ENCODE measurements at regions not wholly inside any gene's neighbourhood (a gene's known extent, or its start where the extent isn't known, plus 50 kb on each side); places are given as distances from the start of the nearest gene placed in this dataset.

DNA sequence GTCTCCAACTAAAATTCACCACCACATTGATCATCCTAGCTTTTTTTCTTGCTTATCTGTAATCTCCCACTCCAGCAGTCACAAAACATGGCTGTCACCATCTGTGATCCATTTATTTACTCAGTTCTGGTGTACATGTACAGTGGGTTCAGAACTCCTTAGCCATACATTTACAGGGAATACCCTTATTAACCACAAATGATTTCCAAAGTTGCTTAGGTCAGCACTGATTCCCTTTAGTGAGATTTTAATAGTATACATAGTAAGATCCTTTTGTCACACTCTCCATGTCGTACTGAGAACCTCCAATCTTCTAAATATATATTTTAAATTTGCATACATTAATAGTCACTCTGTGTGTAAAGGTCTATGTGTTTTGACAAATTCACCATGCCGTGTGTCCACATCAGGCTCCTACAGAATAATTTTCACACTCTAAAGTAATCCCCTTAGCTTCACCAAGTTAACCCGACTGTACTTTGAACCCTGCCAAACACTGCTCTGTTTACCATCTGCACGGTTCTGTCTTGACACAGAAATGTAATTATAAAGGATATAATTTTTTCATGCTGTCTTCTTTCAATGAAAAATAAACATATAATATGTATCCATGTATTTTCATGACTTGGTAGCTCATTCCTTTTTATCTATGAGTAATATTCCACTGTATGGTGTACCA lies 473.6 kb upstream of the ZP4 start:
- DNase-seq (ENCODE audit: low read depth, low spot score): peak; percentile 26
- Histone ChIP-seq H3K27ac (peak overlapping the region; percentile 48; the same call in 1 of the 2 replicates), H3K4me3 (peak overlapping the region; percentile 44), H3K9ac (ENCODE audit: insufficient read length) (no peak overlapping the region), H3K36me3 (ENCODE audit: insufficient read depth, low read length) (no peaks in the 10 kb centered on the region), H3K9me3 (ENCODE audit: low read depth, low read length) (no peaks in the 10 kb centered on the region)
- TF ChIP-seq FOXP2 (optimal IDR thresholded peaks at IDR 0.05; ENCODE audit: control extremely low read depth, extremely low read length, insufficient read depth) (no peak), POLR2AphosphoS5 (IDR thresholded peaks at IDR 0.05; ENCODE audit: borderline replicate concordance, low read depth, low read length) (no peak), EZH2 (IDR thresholded peaks at IDR 0.05) (no peak)

GRCh38 chr1:238360474-238360873 lies 469.8 kb upstream of the ZP4 start:
- DNase-seq (ENCODE audit: low read depth, low spot score): no peak
- TF ChIP-seq FOXP2 (optimal IDR thresholded peaks at IDR 0.05; ENCODE audit: control extremely low read depth, extremely low read length, insufficient read depth) (no peak), POLR2AphosphoS5 (IDR thresholded peaks at IDR 0.05; ENCODE audit: borderline replicate concordance, low read depth, low read length) (no peak), EZH2 (IDR thresholded peaks at IDR 0.05) (no peak)
- no peak overlapping the region for H3K27ac ChIP-seq
- H3K4me3 ChIP-seq: no peak overlapping the region
- no peak overlapping the region for H3K9ac ChIP-seq (ENCODE audit: insufficient read length)
- no peaks in the 10 kb centered on the region for H3K36me3 ChIP-seq (ENCODE audit: insufficient read depth, low read length)
- no peaks in the 10 kb centered on the region for H3K9me3 ChIP-seq (ENCODE audit: low read depth, low read length)

- Histone ChIP-seq H3K27ac (no peak overlapping the region), H3K9me3 (ENCODE audit: low read depth, low read length) (no peaks in the 10 kb centered on the region), H3K4me3 (no peak overlapping the region), H3K36me3 (ENCODE audit: insufficient read depth, low read length) (no peaks in the 10 kb centered on the region), H3K9ac (ENCODE audit: insufficient read length) (no peak overlapping the region)
- no peak for DNase-seq (ENCODE audit: low read depth, low spot score)
- no peak for TF ChIP-seq POLR2AphosphoS5 (IDR thresholded peaks at IDR 0.05; ENCODE audit: borderline replicate concordance, low read depth, low read length)
- TF ChIP-seq FOXP2 (optimal IDR thresholded peaks at IDR 0.05; ENCODE audit: control extremely low read depth, extremely low read length, insufficient read depth): no peak
- TF ChIP-seq EZH2 (IDR thresholded peaks at IDR 0.05): no peak
Observed at GRCh38 chr1:238350471-238350870, 459.7 kb upstream of the ZP4 start.

DNA sequence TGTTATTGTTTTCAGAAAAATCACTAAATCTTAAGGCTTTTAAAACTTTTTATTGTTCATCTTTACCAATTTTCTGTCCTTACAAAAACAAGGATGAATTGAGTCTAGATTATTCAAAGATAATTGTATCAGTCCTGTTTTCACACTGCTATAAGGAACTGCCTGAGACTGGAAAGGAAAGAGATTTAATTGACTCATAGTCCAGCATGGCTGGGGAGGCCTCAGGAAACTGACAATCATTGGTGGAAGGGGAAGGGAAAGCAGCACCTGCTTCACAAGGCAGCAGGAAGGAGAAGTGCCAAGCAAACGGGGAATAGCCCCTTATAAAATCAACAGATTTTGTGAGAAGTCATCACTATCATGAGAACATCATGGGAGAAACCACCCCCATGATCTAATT lies 455.6 kb upstream of the ZP4 start:
- Histone ChIP-seq H3K9ac (ENCODE audit: insufficient read length) (no peak overlapping the region), H3K27ac (no peak overlapping the region), H3K9me3 (ENCODE audit: low read depth, low read length) (no peaks in the 10 kb centered on the region), H3K36me3 (ENCODE audit: insufficient read depth, low read length) (no peaks in the 10 kb centered on the region), H3K4me3 (no peak overlapping the region)
- TF ChIP-seq FOXP2 (optimal IDR thresholded peaks at IDR 0.05; ENCODE audit: control extremely low read depth, extremely low read length, insufficient read depth) (no peak), POLR2AphosphoS5 (IDR thresholded peaks at IDR 0.05; ENCODE audit: borderline replicate concordance, low read depth, low read length) (no peak), EZH2 (IDR thresholded peaks at IDR 0.05) (no peak)
- DNase-seq (ENCODE audit: low read depth, low spot score): no peak

DNA sequence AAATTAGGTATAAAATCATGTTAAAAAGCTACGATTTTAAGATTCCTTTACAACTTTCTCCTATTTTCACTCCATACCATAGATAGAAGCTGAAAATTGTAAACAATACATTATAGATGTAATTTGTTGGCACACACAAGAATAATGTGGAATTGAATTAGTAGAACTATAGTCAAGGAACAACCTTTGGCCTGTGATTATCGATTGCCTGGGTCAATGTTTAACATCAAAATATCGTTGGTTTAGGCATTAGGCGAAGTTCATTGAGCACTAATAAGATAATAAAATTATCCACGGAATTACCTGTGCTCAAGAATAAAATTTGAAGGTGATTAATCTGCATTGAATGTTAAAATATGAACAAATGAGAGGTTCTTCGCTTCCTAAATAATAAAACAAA lies 455.1 kb upstream of the ZP4 start:
- no peak for DNase-seq (ENCODE audit: low read depth, low spot score)
- no peak overlapping the region for H3K27ac ChIP-seq
- H3K9me3 ChIP-seq (ENCODE audit: low read depth, low read length): no peaks in the 10 kb centered on the region
- no peak overlapping the region for H3K9ac ChIP-seq (ENCODE audit: insufficient read length)
- H3K4me3 ChIP-seq: no peak overlapping the region
- H3K36me3 ChIP-seq (ENCODE audit: insufficient read depth, low read length): no peaks in the 10 kb centered on the region
- no peak for TF ChIP-seq FOXP2 (optimal IDR thresholded peaks at IDR 0.05; ENCODE audit: control extremely low read depth, extremely low read length, insufficient read depth)
- no peak for TF ChIP-seq POLR2AphosphoS5 (IDR thresholded peaks at IDR 0.05; ENCODE audit: borderline replicate concordance, low read depth, low read length)
- no peak for TF ChIP-seq EZH2 (IDR thresholded peaks at IDR 0.05)

DNA sequence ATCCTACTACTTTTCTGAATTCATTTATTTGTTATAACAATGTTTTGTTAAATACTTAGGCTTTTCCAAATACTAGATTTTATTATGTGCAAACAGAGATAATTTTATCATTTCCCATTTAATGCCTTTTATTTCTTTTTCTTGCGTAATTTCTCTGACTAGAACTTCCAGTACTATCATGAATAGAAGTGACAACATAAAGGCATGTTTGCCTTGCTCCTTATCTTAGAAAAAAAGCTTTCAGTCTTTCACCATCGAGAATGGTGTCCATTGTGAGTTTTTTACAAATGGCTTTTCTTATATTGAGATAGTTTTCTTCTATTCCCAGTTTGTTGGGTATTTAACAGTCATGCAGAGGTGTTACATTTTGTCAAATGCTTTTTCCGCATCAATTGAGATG lies 453.1 kb upstream of the ZP4 start:
- no peak for TF ChIP-seq POLR2AphosphoS5 (IDR thresholded peaks at IDR 0.05; ENCODE audit: borderline replicate concordance, low read depth, low read length)
- no peak for TF ChIP-seq FOXP2 (optimal IDR thresholded peaks at IDR 0.05; ENCODE audit: control extremely low read depth, extremely low read length, insufficient read depth)
- TF ChIP-seq EZH2 (IDR thresholded peaks at IDR 0.05): no peak

DNA sequence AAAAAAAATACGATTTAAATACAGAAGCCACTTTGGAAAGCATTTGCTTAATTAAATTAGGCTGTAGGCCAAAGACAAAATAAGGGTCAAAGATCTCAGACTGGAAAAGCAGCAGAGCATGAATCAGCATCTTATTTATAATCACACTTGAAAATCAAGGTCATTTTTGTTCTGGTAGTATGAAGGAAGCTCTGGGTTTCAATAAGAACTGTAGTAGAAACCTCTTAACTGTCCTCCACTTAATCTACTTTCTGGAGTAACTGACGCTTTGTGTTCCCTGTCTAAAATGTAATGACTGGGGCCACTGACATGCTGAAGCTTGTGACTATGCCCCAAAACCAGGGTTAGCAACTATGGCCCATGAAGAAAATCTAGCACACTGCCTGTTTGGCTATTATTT lies 450.7 kb upstream of the ZP4 start:
- Histone ChIP-seq H3K27ac (no peak overlapping the region), H3K36me3 (ENCODE audit: insufficient read depth, low read length) (no peaks in the 10 kb centered on the region), H3K9ac (ENCODE audit: insufficient read length) (no peak overlapping the region), H3K9me3 (ENCODE audit: low read depth, low read length) (no peaks in the 10 kb centered on the region), H3K4me3 (no peak overlapping the region)
- DNase-seq (ENCODE audit: low read depth, low spot score): no peak
- TF ChIP-seq FOXP2 (optimal IDR thresholded peaks at IDR 0.05; ENCODE audit: control extremely low read depth, extremely low read length, insufficient read depth) (no peak), EZH2 (IDR thresholded peaks at IDR 0.05) (no peak), POLR2AphosphoS5 (IDR thresholded peaks at IDR 0.05; ENCODE audit: borderline replicate concordance, low read depth, low read length) (no peak)

More for the DNA sequence above, 453.1 kb upstream of the ZP4 start:
- Histone ChIP-seq H3K27ac (no peak overlapping the region), H3K36me3 (ENCODE audit: insufficient read depth, low read length) (no peaks in the 10 kb centered on the region), H3K9me3 (ENCODE audit: low read depth, low read length) (no peaks in the 10 kb centered on the region), H3K4me3 (no peak overlapping the region), H3K9ac (ENCODE audit: insufficient read length) (no peak overlapping the region)
- DNase-seq (ENCODE audit: low read depth, low spot score): no peak

DNA sequence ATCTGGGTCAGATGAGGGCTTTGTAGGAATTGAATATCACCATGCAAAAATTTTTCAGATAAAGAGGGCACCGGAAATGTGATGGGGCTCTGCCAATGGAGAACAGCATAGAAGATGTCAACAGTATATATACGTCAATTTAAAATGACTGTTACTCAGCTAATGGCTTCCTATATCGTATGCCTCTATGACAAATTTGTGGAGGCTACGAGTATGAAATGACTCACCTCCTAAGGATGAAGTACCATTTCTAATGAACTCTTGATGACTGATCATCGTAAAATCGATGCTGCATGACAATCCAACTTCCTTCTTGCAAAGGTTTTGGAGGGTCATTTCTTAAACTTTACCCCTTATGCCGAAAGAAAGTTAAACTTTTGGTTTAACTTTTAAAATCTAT lies 450.3 kb upstream of the ZP4 start:
- no peak overlapping the region for H3K4me3 ChIP-seq
- no peak for DNase-seq (ENCODE audit: low read depth, low spot score)
- no peaks in the 10 kb centered on the region for H3K9me3 ChIP-seq (ENCODE audit: low read depth, low read length)
- H3K27ac ChIP-seq: no peak overlapping the region
- no peak overlapping the region for H3K9ac ChIP-seq (ENCODE audit: insufficient read length)
- H3K36me3 ChIP-seq (ENCODE audit: insufficient read depth, low read length): no peaks in the 10 kb centered on the region
- no peak for TF ChIP-seq POLR2AphosphoS5 (IDR thresholded peaks at IDR 0.05; ENCODE audit: borderline replicate concordance, low read depth, low read length)
- TF ChIP-seq FOXP2 (optimal IDR thresholded peaks at IDR 0.05; ENCODE audit: control extremely low read depth, extremely low read length, insufficient read depth): no peak
- TF ChIP-seq EZH2 (IDR thresholded peaks at IDR 0.05): no peak

DNA sequence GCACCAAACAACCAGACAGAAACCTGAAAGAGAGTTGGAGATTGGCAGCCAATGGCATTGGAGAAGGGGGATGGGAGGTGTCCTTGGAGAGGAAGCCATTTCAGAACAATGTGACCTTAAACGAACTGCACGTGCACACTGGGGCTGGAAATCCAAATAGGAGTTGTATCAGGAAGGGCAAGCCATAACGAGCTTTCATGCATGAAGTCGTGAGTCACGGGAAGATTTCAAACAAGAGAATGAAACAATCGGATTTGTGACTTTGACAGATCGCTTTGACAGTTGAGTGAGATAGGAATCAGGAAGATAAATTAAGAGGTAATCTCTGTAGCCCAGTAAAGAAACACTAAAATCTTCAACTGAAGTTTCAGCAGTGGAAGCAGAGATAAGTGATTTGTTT lies 445.8 kb upstream of the ZP4 start:
- TF ChIP-seq POLR2AphosphoS5 (IDR thresholded peaks at IDR 0.05; ENCODE audit: borderline replicate concordance, low read depth, low read length): no peak
- TF ChIP-seq EZH2 (IDR thresholded peaks at IDR 0.05): no peak
- no peak for TF ChIP-seq FOXP2 (optimal IDR thresholded peaks at IDR 0.05; ENCODE audit: control extremely low read depth, extremely low read length, insufficient read depth)
- H3K36me3 ChIP-seq (ENCODE audit: insufficient read depth, low read length): no peaks in the 10 kb centered on the region
- no peak for DNase-seq (ENCODE audit: low read depth, low spot score)
- H3K9me3 ChIP-seq (ENCODE audit: low read depth, low read length): no peaks in the 10 kb centered on the region
- no peak overlapping the region for H3K9ac ChIP-seq (ENCODE audit: insufficient read length)
- no peak overlapping the region for H3K4me3 ChIP-seq
- no peak overlapping the region for H3K27ac ChIP-seq

Measured in SK-N-MC (cell line).